HL-60 (cell line): ENCODE measurements at regions not wholly inside any gene's neighbourhood (a gene's known extent, or its start where the extent isn't known, plus 50 kb on each side); places are given as distances from the start of the nearest gene placed in this dataset.

Source experiments
- POLR2AphosphoS5 ChIP-seq: IDR thresholded peaks from 2 replicates; pipeline ENCODE4 v1.6.1; 2012; ENCODE audit warnings: low read depth
- SPI1 ChIP-seq: IDR thresholded peaks from 2 replicates; pipeline ENCODE4 v1.6.1; 2012; ENCODE audit warnings: low read depth, mild to moderate bottlenecking, borderline replicate concordance
- TF ChIP-seq, protein P1 (sequence below): IDR thresholded peaks from one replicate; pipeline ENCODE4 v1.5.1; 2011; ENCODE audit warnings: low read length, control low read depth, inconsistent platforms; ENCODE audit not compliant: insufficient read depth
- TF ChIP-seq, protein P2 (sequence below): IDR thresholded peaks from 2 replicates; pipeline ENCODE4 v1.6.1; 2012; ENCODE audit warnings: low read depth; ENCODE audit not compliant: insufficient replicate concordance

DNA sequence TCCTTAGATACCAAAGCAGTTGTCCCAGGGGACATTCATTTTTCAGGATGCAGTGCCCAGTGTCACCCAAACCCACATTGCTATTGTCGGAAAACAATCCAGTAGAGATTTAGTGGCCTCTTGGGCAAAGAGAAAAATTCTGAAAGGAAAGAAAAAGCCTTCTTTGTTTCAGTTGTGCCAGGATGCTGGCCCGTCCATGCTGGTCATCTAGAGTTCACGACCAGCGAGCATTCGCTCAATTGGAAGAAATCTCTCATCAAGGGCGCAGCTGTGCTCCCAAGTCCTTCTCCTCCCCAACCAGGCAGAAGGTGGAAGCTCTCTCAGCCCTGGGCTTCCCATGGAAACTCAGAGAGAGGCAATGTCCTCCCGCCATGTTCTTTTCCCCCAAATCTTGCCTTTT is 123.7 kb downstream of the MTHFS start:
- TF ChIP-seq, protein P1, sequence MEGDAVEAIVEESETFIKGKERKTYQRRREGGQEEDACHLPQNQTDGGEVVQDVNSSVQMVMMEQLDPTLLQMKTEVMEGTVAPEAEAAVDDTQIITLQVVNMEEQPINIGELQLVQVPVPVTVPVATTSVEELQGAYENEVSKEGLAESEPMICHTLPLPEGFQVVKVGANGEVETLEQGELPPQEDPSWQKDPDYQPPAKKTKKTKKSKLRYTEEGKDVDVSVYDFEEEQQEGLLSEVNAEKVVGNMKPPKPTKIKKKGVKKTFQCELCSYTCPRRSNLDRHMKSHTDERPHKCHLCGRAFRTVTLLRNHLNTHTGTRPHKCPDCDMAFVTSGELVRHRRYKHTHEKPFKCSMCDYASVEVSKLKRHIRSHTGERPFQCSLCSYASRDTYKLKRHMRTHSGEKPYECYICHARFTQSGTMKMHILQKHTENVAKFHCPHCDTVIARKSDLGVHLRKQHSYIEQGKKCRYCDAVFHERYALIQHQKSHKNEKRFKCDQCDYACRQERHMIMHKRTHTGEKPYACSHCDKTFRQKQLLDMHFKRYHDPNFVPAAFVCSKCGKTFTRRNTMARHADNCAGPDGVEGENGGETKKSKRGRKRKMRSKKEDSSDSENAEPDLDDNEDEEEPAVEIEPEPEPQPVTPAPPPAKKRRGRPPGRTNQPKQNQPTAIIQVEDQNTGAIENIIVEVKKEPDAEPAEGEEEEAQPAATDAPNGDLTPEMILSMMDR = no peak
- TF ChIP-seq POLR2AphosphoS5 (no peak), SPI1 (no peak)
- TF ChIP-seq, protein P2, sequence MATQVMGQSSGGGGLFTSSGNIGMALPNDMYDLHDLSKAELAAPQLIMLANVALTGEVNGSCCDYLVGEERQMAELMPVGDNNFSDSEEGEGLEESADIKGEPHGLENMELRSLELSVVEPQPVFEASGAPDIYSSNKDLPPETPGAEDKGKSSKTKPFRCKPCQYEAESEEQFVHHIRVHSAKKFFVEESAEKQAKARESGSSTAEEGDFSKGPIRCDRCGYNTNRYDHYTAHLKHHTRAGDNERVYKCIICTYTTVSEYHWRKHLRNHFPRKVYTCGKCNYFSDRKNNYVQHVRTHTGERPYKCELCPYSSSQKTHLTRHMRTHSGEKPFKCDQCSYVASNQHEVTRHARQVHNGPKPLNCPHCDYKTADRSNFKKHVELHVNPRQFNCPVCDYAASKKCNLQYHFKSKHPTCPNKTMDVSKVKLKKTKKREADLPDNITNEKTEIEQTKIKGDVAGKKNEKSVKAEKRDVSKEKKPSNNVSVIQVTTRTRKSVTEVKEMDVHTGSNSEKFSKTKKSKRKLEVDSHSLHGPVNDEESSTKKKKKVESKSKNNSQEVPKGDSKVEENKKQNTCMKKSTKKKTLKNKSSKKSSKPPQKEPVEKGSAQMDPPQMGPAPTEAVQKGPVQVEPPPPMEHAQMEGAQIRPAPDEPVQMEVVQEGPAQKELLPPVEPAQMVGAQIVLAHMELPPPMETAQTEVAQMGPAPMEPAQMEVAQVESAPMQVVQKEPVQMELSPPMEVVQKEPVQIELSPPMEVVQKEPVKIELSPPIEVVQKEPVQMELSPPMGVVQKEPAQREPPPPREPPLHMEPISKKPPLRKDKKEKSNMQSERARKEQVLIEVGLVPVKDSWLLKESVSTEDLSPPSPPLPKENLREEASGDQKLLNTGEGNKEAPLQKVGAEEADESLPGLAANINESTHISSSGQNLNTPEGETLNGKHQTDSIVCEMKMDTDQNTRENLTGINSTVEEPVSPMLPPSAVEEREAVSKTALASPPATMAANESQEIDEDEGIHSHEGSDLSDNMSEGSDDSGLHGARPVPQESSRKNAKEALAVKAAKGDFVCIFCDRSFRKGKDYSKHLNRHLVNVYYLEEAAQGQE = no peak
